Mesendoderm (in vitro differentiated cells): ENCODE measurements at regions not wholly inside any gene's neighbourhood (a gene's known extent, or its start where the extent isn't known, plus 50 kb on each side); places are given as distances from the start of the nearest gene placed in this dataset.

Experiments used
- DNase-seq: peaks from one replicate; pipeline ENCODE4 v3.0.0; 2013
- H2AK5ac ChIP-seq: 2 replicates; pipeline ENCODE4 v1.6.1; 2013; ENCODE audit warnings: low read length, inconsistent platforms
- H2BK120ac ChIP-seq: 2 replicates; pipeline ENCODE4 v1.6.1; 2013; ENCODE audit warnings: low read depth, mild to moderate bottlenecking, low read length, moderate library complexity, mixed read lengths
- H2BK15ac ChIP-seq: replicated peaks from 2 replicates; pipeline ENCODE4 v1.6.1; 2013; ENCODE audit warnings: low read depth, mild to moderate bottlenecking, moderate library complexity
- H2BK5ac ChIP-seq: 2 replicates; pipeline ENCODE4 v1.6.1; 2013; ENCODE audit warnings: low read length, inconsistent platforms
- H3K18ac ChIP-seq: 2 replicates; pipeline ENCODE4 v1.6.1; 2013; ENCODE audit warnings: mild to moderate bottlenecking, low read length, mixed read lengths
- H3K23ac ChIP-seq: one replicate; pipeline ENCODE4 v1.6.1; 2013; ENCODE audit warnings: low read length
- H3K27ac ChIP-seq: 2 replicates; pipeline ENCODE4 v1.5.1; 2013; ENCODE audit warnings: low read depth, mild to moderate bottlenecking, inconsistent platforms, low read length, moderate library complexity
- H3K27me3 ChIP-seq: 2 replicates; pipeline ENCODE4 v1.6.1; 2013; ENCODE audit warnings: low read length, control low read depth, mild to moderate bottlenecking, inconsistent platforms; ENCODE audit not compliant: insufficient read depth, poor library complexity
- H3K36me3 ChIP-seq: 2 replicates; pipeline ENCODE4 v1.6.1; 2013; ENCODE audit warnings: low read length, inconsistent platforms; ENCODE audit not compliant: control insufficient read depth, insufficient read depth
- H3K4ac ChIP-seq: one replicate; pipeline ENCODE4 v1.6.1; 2013; ENCODE audit warnings: low read depth, mild to moderate bottlenecking, low read length, moderate library complexity
- H3K4me1 ChIP-seq: 2 replicates; pipeline ENCODE4 v1.6.1; 2013; ENCODE audit warnings: low read depth, low read length, inconsistent platforms; ENCODE audit not compliant: control insufficient read depth
- H3K4me2 ChIP-seq: 2 replicates; pipeline ENCODE4 v1.6.1; 2013; ENCODE audit warnings: low read length
- H3K4me3 ChIP-seq: 2 replicates; pipeline ENCODE4 v1.5.1; 2013; ENCODE audit warnings: mild to moderate bottlenecking, low read length
- H3K56ac ChIP-seq: one replicate; pipeline ENCODE4 v1.6.1; 2013; ENCODE audit warnings: low read length
- H3K79me1 ChIP-seq: 2 replicates; pipeline ENCODE4 v1.6.1; 2013; ENCODE audit warnings: low read length, inconsistent platforms
- H3K79me2 ChIP-seq: 2 replicates; pipeline ENCODE4 v1.6.1; 2013; ENCODE audit warnings: mild to moderate bottlenecking, low read length; ENCODE audit not compliant: control insufficient read depth, insufficient read depth
- H3K9ac ChIP-seq: 2 replicates; pipeline ENCODE4 v1.6.1; 2013; ENCODE audit warnings: low read length, inconsistent platforms
- H4K5ac ChIP-seq: one replicate; pipeline ENCODE4 v1.6.1; 2013; ENCODE audit warnings: low read length
- H4K8ac ChIP-seq: one replicate; pipeline ENCODE4 v1.6.1; 2013; ENCODE audit warnings: low read depth, mild to moderate bottlenecking, control low read depth, low read length, moderate library complexity
- WGBS: extraction: QIAGEN DNeasy Blood & Tissue Kit; methylation state at CpG from one replicate; pipeline ENCODE4 v1.1.7; 2013; ENCODE audit warnings: low lambda C conversion rate, missing lambda C conversion rate; ENCODE audit not compliant: insufficient coverage; ENCODE audit errors: extremely low coverage; 5-methylcytosine and 5-hydroxymethylcytosine counted together

GRCh38 chr18:37864122-37864521 lies 298.5 kb upstream of the CELF4 start:
- Histone ChIP-seq H3K4me3 (no peak overlapping the region), H3K4me2 (no peak overlapping the region)

GRCh38 chr18:37861981-37862380 lies 296.4 kb upstream of the CELF4 start:
- Histone ChIP-seq H3K18ac (no peak overlapping the region), H3K9ac (no peak overlapping the region), H2BK15ac (no peak overlapping the region), H2BK5ac (no peak overlapping the region), H4K5ac (no peak overlapping the region), H2BK120ac (no peak overlapping the region), H3K4ac (no peak overlapping the region), H3K4me3 (no peak overlapping the region), H3K27me3 (no peaks in the 10 kb centered on the region), H3K27ac (no peak overlapping the region), H3K79me1 (no peaks in the 10 kb centered on the region), H3K56ac (no peak overlapping the region), H3K4me1 (no peaks in the 10 kb centered on the region), H4K8ac (no peak overlapping the region), H3K23ac (no peak overlapping the region), H2AK5ac (no peak overlapping the region), H3K79me2 (no peaks in the 10 kb centered on the region), H3K36me3 (no peaks in the 10 kb centered on the region), H3K4me2 (no peak overlapping the region)
- DNase-seq: no peak
- WGBS: no CpG with 5 or more reads among the region's 2 CpGs

More at GRCh38 chr18:37864122-37864521, 298.5 kb upstream of the CELF4 start:
- Histone ChIP-seq H4K5ac (no peak overlapping the region), H2AK5ac (no peak overlapping the region), H3K27me3 (no peaks in the 10 kb centered on the region), H3K4me1 (no peaks in the 10 kb centered on the region), H3K36me3 (no peaks in the 10 kb centered on the region), H4K8ac (no peak overlapping the region), H2BK15ac (no peak overlapping the region), H2BK120ac (no peak overlapping the region), H3K9ac (no peak overlapping the region), H3K23ac (no peak overlapping the region), H3K79me1 (no peaks in the 10 kb centered on the region), H3K56ac (no peak overlapping the region), H3K18ac (no peak overlapping the region), H3K27ac (no peak overlapping the region), H2BK5ac (no peak overlapping the region), H3K79me2 (no peaks in the 10 kb centered on the region), H3K4ac (no peak overlapping the region)
- DNase-seq: no peak
- WGBS: no CpG with 5 or more reads among the region's 1 CpG

- Histone ChIP-seq H3K79me1 (no peaks in the 10 kb centered on the region), H2BK15ac (no peak overlapping the region)
- no peak for DNase-seq
Observed at GRCh38 chr18:37854396-37854795, 288.8 kb upstream of the CELF4 start.

GRCh38 chr18:37853706-37854105 lies 288.1 kb upstream of the CELF4 start:
- H3K79me1 ChIP-seq: no peaks in the 10 kb centered on the region
- no peak for DNase-seq
- no peak overlapping the region for H3K18ac ChIP-seq

More at GRCh38 chr18:37854396-37854795, 288.8 kb upstream of the CELF4 start:
- Histone ChIP-seq H3K36me3 (no peaks in the 10 kb centered on the region), H3K18ac (no peak overlapping the region), H3K79me2 (no peaks in the 10 kb centered on the region), H3K23ac (no peak overlapping the region), H3K27me3 (no peaks in the 10 kb centered on the region), H2BK5ac (no peak overlapping the region), H3K4me2 (no peak overlapping the region), H4K5ac (no peak overlapping the region), H4K8ac (no peak overlapping the region), H3K9ac (no peak overlapping the region), H3K4ac (no peak overlapping the region), H3K56ac (no peak overlapping the region), H3K27ac (no peak overlapping the region), H3K4me3 (no peak overlapping the region), H2AK5ac (no peak overlapping the region), H3K4me1 (no peaks in the 10 kb centered on the region), H2BK120ac (no peak overlapping the region)
- no CpG with 5 or more reads among the region's 3 CpGs for WGBS

GRCh38 chr18:37852464-37852863 lies 286.9 kb upstream of the CELF4 start:
- Histone ChIP-seq H3K4me2 (no peak overlapping the region), H3K18ac (no peak overlapping the region), H3K36me3 (no peaks in the 10 kb centered on the region), H3K4me1 (no peaks in the 10 kb centered on the region), H3K27ac (no peak overlapping the region), H4K8ac (no peak overlapping the region), H3K79me2 (no peaks in the 10 kb centered on the region), H3K4ac (no peak overlapping the region), H2BK15ac (no peak overlapping the region), H4K5ac (no peak overlapping the region), H2BK120ac (no peak overlapping the region), H2AK5ac (no peak overlapping the region), H3K23ac (no peak overlapping the region), H3K9ac (no peak overlapping the region), H3K27me3 (no peaks in the 10 kb centered on the region), H2BK5ac (no peak overlapping the region), H3K4me3 (no peak overlapping the region), H3K56ac (no peak overlapping the region), H3K79me1 (no peaks in the 10 kb centered on the region)
- DNase-seq: no peak
- WGBS: no CpG with 5 or more reads among the region's 4 CpGs

More at GRCh38 chr18:37853706-37854105, 288.1 kb upstream of the CELF4 start:
- WGBS: no CpG with 5 or more reads among the region's 3 CpGs
- Histone ChIP-seq H2AK5ac (no peak overlapping the region), H4K8ac (no peak overlapping the region), H3K27ac (no peak overlapping the region), H3K36me3 (no peaks in the 10 kb centered on the region), H3K9ac (no peak overlapping the region), H3K27me3 (no peaks in the 10 kb centered on the region), H3K23ac (no peak overlapping the region), H4K5ac (no peak overlapping the region), H3K79me2 (no peaks in the 10 kb centered on the region), H2BK15ac (no peak overlapping the region), H3K4ac (no peak overlapping the region), H3K4me1 (no peaks in the 10 kb centered on the region), H3K4me3 (no peak overlapping the region), H3K4me2 (no peak overlapping the region), H2BK5ac (no peak overlapping the region), H3K56ac (no peak overlapping the region), H2BK120ac (no peak overlapping the region)

- H3K4me3 ChIP-seq: no peak overlapping the region
- H3K36me3 ChIP-seq: no peaks in the 10 kb centered on the region
- no peaks in the 10 kb centered on the region for H3K4me1 ChIP-seq
- H3K23ac ChIP-seq: no peak overlapping the region
- no peaks in the 10 kb centered on the region for H3K79me2 ChIP-seq
- H3K4ac ChIP-seq: no peak overlapping the region
- H3K18ac ChIP-seq: no peak overlapping the region
- H3K27me3 ChIP-seq: no peaks in the 10 kb centered on the region
- H3K27ac ChIP-seq: no peak overlapping the region
- no peak overlapping the region for H2BK120ac ChIP-seq
- H2BK5ac ChIP-seq: no peak overlapping the region
- no peak overlapping the region for H2AK5ac ChIP-seq
- H3K79me1 ChIP-seq: no peaks in the 10 kb centered on the region
- H4K8ac ChIP-seq: no peak overlapping the region
- H3K56ac ChIP-seq: no peak overlapping the region
- no peak overlapping the region for H2BK15ac ChIP-seq
- no peak overlapping the region for H4K5ac ChIP-seq
- no peak overlapping the region for H3K9ac ChIP-seq
- no CpG with 5 or more reads among the region's 3 CpGs for WGBS
- no peak overlapping the region for H3K4me2 ChIP-seq
- no peak for DNase-seq
Observed at GRCh38 chr18:37847544-37847943, 281.9 kb upstream of the CELF4 start.
